OCI-LY7 (cell line): ENCODE measurements at regions not wholly inside any gene's neighbourhood (a gene's known extent, or its start where the extent isn't known, plus 50 kb on each side); places are given as distances from the start of the nearest gene placed in this dataset.

ENCODE experiments used
- EZH2phosphoT487 ChIP-seq: fragments of 200-600 bp; sonication (generic); IDR thresholded peaks from 2 replicates; pipeline ENCODE4 v1.6.1; 2018; ENCODE audit warnings: low read depth, borderline replicate concordance, mild to moderate bottlenecking, mixed run types, antibody characterized with exemption, low read length, moderate library complexity, mixed read lengths
- TF ChIP-seq, protein P1 (sequence below): fragments of 200-600 bp; sonication (generic); conservative IDR thresholded peaks from 2 replicates; pipeline ENCODE4 v1.5.1; 2014; ENCODE audit warnings: mild to moderate bottlenecking, antibody characterized with exemption, low read length, moderate library complexity, mixed read lengths

DNA sequence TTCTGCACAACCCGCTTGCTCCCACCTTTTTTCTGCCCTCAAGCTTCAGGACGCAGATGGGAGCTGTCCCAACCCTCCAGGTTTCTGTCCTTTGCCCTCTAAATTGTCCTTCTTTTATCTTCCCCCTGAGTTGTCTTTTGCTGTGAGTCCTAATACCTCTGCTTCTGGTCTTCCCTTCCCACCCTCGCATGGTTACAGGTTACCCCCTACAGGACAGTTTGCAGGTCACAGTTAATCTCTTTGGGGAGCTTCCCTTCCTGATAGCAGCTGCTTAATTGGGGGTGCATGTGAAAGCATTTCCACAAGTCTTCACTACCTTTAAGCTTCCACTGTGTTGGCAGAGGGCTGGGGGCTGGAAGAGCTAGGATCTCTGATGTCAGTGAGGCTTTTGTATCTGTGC lies 121.5 kb upstream of the CXCL12 start:
- TF ChIP-seq, protein P1, sequence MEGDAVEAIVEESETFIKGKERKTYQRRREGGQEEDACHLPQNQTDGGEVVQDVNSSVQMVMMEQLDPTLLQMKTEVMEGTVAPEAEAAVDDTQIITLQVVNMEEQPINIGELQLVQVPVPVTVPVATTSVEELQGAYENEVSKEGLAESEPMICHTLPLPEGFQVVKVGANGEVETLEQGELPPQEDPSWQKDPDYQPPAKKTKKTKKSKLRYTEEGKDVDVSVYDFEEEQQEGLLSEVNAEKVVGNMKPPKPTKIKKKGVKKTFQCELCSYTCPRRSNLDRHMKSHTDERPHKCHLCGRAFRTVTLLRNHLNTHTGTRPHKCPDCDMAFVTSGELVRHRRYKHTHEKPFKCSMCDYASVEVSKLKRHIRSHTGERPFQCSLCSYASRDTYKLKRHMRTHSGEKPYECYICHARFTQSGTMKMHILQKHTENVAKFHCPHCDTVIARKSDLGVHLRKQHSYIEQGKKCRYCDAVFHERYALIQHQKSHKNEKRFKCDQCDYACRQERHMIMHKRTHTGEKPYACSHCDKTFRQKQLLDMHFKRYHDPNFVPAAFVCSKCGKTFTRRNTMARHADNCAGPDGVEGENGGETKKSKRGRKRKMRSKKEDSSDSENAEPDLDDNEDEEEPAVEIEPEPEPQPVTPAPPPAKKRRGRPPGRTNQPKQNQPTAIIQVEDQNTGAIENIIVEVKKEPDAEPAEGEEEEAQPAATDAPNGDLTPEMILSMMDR = no peak
- no peak for TF ChIP-seq EZH2phosphoT487
